ENCODE measurements at regions not wholly inside any gene's neighbourhood (a gene's known extent, or its start where the extent isn't known, plus 50 kb on each side); places are given as distances from the start of the nearest gene placed in this dataset.

- H4K5ac ChIP-seq (ENCODE audit: low read length): no peak overlapping the region
- whole genome bisulfite sequencing (ENCODE audit: extremely low coverage, insufficient coverage, low lambda C conversion rate): no CpG with 5 or more reads among the region's 4 CpGs
- H2BK15ac ChIP-seq (replicated peaks; ENCODE audit: low read depth): no peak overlapping the region
- H4K8ac ChIP-seq (ENCODE audit: low read depth, low read length): no peak overlapping the region
- no peaks in the 10 kb centered on the region for H3K79me1 ChIP-seq (ENCODE audit: low read length)
- no peak overlapping the region for H3K56ac ChIP-seq (ENCODE audit: low read length)
- no peak for DNase-seq
- no peak overlapping the region for H2AK5ac ChIP-seq (ENCODE audit: low read length)
- no peak overlapping the region for H2BK120ac ChIP-seq (ENCODE audit: low read depth, low read length)
- no peak overlapping the region for H2BK5ac ChIP-seq (ENCODE audit: low read length)
- H3K4me3 ChIP-seq (ENCODE audit: low read length): no peak overlapping the region
- no peaks in the 10 kb centered on the region for H3K27me3 ChIP-seq (ENCODE audit: insufficient read depth, low read length, poor library complexity)
- no peaks in the 10 kb centered on the region for H3K4me1 ChIP-seq (ENCODE audit: control insufficient read depth, low read depth, low read length)
- no peak overlapping the region for H3K27ac ChIP-seq (ENCODE audit: low read depth, low read length)
- H3K23ac ChIP-seq (ENCODE audit: low read length): no peak overlapping the region
- no peak overlapping the region for H3K9ac ChIP-seq (ENCODE audit: low read length)
- no peaks in the 10 kb centered on the region for H3K79me2 ChIP-seq (ENCODE audit: control insufficient read depth, insufficient read depth, low read length)
- no peak overlapping the region for H3K4ac ChIP-seq (ENCODE audit: low read depth, low read length)
- no peak overlapping the region for H3K18ac ChIP-seq (ENCODE audit: low read length)
- H3K4me2 ChIP-seq (ENCODE audit: low read length): no peak overlapping the region
- H3K36me3 ChIP-seq (ENCODE audit: control insufficient read depth, insufficient read depth, low read length): no peaks in the 10 kb centered on the region
These were observed 1188.3 kb upstream of the CNTN5 start for GRCh38 chr11:97832451-97832850.

- H2BK15ac ChIP-seq (replicated peaks; ENCODE audit: low read depth): no peak overlapping the region
- no peak for DNase-seq
- H4K8ac ChIP-seq (ENCODE audit: low read depth, low read length): no peak overlapping the region
- no peak overlapping the region for H3K18ac ChIP-seq (ENCODE audit: low read length)
- H3K56ac ChIP-seq (ENCODE audit: low read length): no peak overlapping the region
- no peaks in the 10 kb centered on the region for H3K36me3 ChIP-seq (ENCODE audit: control insufficient read depth, insufficient read depth, low read length)
- no peak overlapping the region for H4K5ac ChIP-seq (ENCODE audit: low read length)
- H3K79me1 ChIP-seq (ENCODE audit: low read length): no peaks in the 10 kb centered on the region
- H3K4me1 ChIP-seq (ENCODE audit: control insufficient read depth, low read depth, low read length): no peaks in the 10 kb centered on the region
- H3K4ac ChIP-seq (ENCODE audit: low read depth, low read length): no peak overlapping the region
- no peak overlapping the region for H3K4me2 ChIP-seq (ENCODE audit: low read length)
- no peak overlapping the region for H2BK120ac ChIP-seq (ENCODE audit: low read depth, low read length)
- H2AK5ac ChIP-seq (ENCODE audit: low read length): no peak overlapping the region
- WGBS (ENCODE audit: extremely low coverage, insufficient coverage, low lambda C conversion rate): no CpG with 5 or more reads among the region's 2 CpGs
- no peak overlapping the region for H3K4me3 ChIP-seq (ENCODE audit: low read length)
- H3K23ac ChIP-seq (ENCODE audit: low read length): no peak overlapping the region
- no peak overlapping the region for H2BK5ac ChIP-seq (ENCODE audit: low read length)
- H3K27me3 ChIP-seq (ENCODE audit: insufficient read depth, low read length, poor library complexity): no peaks in the 10 kb centered on the region
- H3K9ac ChIP-seq (ENCODE audit: low read length): no peak overlapping the region
- no peak overlapping the region for H3K27ac ChIP-seq (ENCODE audit: low read depth, low read length)
- H3K79me2 ChIP-seq (ENCODE audit: control insufficient read depth, insufficient read depth, low read length): no peaks in the 10 kb centered on the region
These were observed 1187.3 kb upstream of the CNTN5 start for GRCh38 chr11:97833412-97833811.

GRCh38 chr11:97844016-97844415 is 1176.7 kb upstream of the CNTN5 start:
- no peaks in the 10 kb centered on the region for H3K27me3 ChIP-seq (ENCODE audit: insufficient read depth, low read length, poor library complexity)
- no peak overlapping the region for H3K23ac ChIP-seq (ENCODE audit: low read length)
- H3K9ac ChIP-seq (ENCODE audit: low read length): no peak overlapping the region
- H3K36me3 ChIP-seq (ENCODE audit: control insufficient read depth, insufficient read depth, low read length): no peaks in the 10 kb centered on the region
- no peak overlapping the region for H3K27ac ChIP-seq (ENCODE audit: low read depth, low read length)
- H3K4ac ChIP-seq (ENCODE audit: low read depth, low read length): no peak overlapping the region
- H3K4me3 ChIP-seq (ENCODE audit: low read length): no peak overlapping the region
- no peaks in the 10 kb centered on the region for H3K79me1 ChIP-seq (ENCODE audit: low read length)
- H2BK120ac ChIP-seq (ENCODE audit: low read depth, low read length): no peak overlapping the region
- no peaks in the 10 kb centered on the region for H3K79me2 ChIP-seq (ENCODE audit: control insufficient read depth, insufficient read depth, low read length)
- no peak overlapping the region for H2AK5ac ChIP-seq (ENCODE audit: low read length)
- H3K4me1 ChIP-seq (ENCODE audit: control insufficient read depth, low read depth, low read length): no peaks in the 10 kb centered on the region
- no peak overlapping the region for H3K56ac ChIP-seq (ENCODE audit: low read length)
- DNase-seq: no peak
- no peak overlapping the region for H4K5ac ChIP-seq (ENCODE audit: low read length)
- no peak overlapping the region for H3K18ac ChIP-seq (ENCODE audit: low read length)
- no peak overlapping the region for H2BK15ac ChIP-seq (replicated peaks; ENCODE audit: low read depth)
- H4K8ac ChIP-seq (ENCODE audit: low read depth, low read length): no peak overlapping the region
- no peak overlapping the region for H2BK5ac ChIP-seq (ENCODE audit: low read length)
- H3K4me2 ChIP-seq (ENCODE audit: low read length): no peak overlapping the region

- WGBS (ENCODE audit: extremely low coverage, insufficient coverage, low lambda C conversion rate): no CpG with 5 or more reads among the region's 1 CpG
- no peaks in the 10 kb centered on the region for H3K79me2 ChIP-seq (ENCODE audit: control insufficient read depth, insufficient read depth, low read length)
- no peaks in the 10 kb centered on the region for H3K36me3 ChIP-seq (ENCODE audit: control insufficient read depth, insufficient read depth, low read length)
- no peaks in the 10 kb centered on the region for H3K4me1 ChIP-seq (ENCODE audit: control insufficient read depth, low read depth, low read length)
- no peak overlapping the region for H3K18ac ChIP-seq (ENCODE audit: low read length)
- H3K4me2 ChIP-seq (ENCODE audit: low read length): no peak overlapping the region
- no peak overlapping the region for H3K9ac ChIP-seq (ENCODE audit: low read length)
- no peak overlapping the region for H3K4me3 ChIP-seq (ENCODE audit: low read length)
- H3K27me3 ChIP-seq (ENCODE audit: insufficient read depth, low read length, poor library complexity): no peaks in the 10 kb centered on the region
- H3K27ac ChIP-seq (ENCODE audit: low read depth, low read length): no peak overlapping the region
- no peak overlapping the region for H3K56ac ChIP-seq (ENCODE audit: low read length)
- no peak for DNase-seq
- no peak overlapping the region for H3K23ac ChIP-seq (ENCODE audit: low read length)
- no peaks in the 10 kb centered on the region for H3K79me1 ChIP-seq (ENCODE audit: low read length)
- no peak overlapping the region for H4K8ac ChIP-seq (ENCODE audit: low read depth, low read length)
- no peak overlapping the region for H4K5ac ChIP-seq (ENCODE audit: low read length)
- H2BK15ac ChIP-seq (replicated peaks; ENCODE audit: low read depth): no peak overlapping the region
- H2BK120ac ChIP-seq (ENCODE audit: low read depth, low read length): no peak overlapping the region
- no peak overlapping the region for H2AK5ac ChIP-seq (ENCODE audit: low read length)
- H2BK5ac ChIP-seq (ENCODE audit: low read length): no peak overlapping the region
- H3K4ac ChIP-seq (ENCODE audit: low read depth, low read length): no peak overlapping the region
These were observed 1173.0 kb upstream of the CNTN5 start for GRCh38 chr11:97847730-97848129.

- H3K4me1 ChIP-seq (ENCODE audit: control insufficient read depth, low read depth, low read length): no peaks in the 10 kb centered on the region
- no peak overlapping the region for H2BK5ac ChIP-seq (ENCODE audit: low read length)
- H3K23ac ChIP-seq (ENCODE audit: low read length): no peak overlapping the region
- no peak overlapping the region for H2BK15ac ChIP-seq (replicated peaks; ENCODE audit: low read depth)
- no peak overlapping the region for H3K56ac ChIP-seq (ENCODE audit: low read length)
- no peak overlapping the region for H3K9ac ChIP-seq (ENCODE audit: low read length)
- no peak overlapping the region for H4K8ac ChIP-seq (ENCODE audit: low read depth, low read length)
- no CpG with 5 or more reads among the region's 1 CpG for WGBS (ENCODE audit: extremely low coverage, insufficient coverage, low lambda C conversion rate)
- H3K18ac ChIP-seq (ENCODE audit: low read length): no peak overlapping the region
- H3K4me3 ChIP-seq (ENCODE audit: low read length): no peak overlapping the region
- no peaks in the 10 kb centered on the region for H3K36me3 ChIP-seq (ENCODE audit: control insufficient read depth, insufficient read depth, low read length)
- no peak overlapping the region for H3K4ac ChIP-seq (ENCODE audit: low read depth, low read length)
- no peak overlapping the region for H4K5ac ChIP-seq (ENCODE audit: low read length)
- no peak overlapping the region for H2AK5ac ChIP-seq (ENCODE audit: low read length)
- H3K4me2 ChIP-seq (ENCODE audit: low read length): no peak overlapping the region
- no peak for DNase-seq
- no peaks in the 10 kb centered on the region for H3K79me2 ChIP-seq (ENCODE audit: control insufficient read depth, insufficient read depth, low read length)
- H3K27ac ChIP-seq (ENCODE audit: low read depth, low read length): no peak overlapping the region
- H2BK120ac ChIP-seq (ENCODE audit: low read depth, low read length): no peak overlapping the region
- H3K79me1 ChIP-seq (ENCODE audit: low read length): no peaks in the 10 kb centered on the region
- no peaks in the 10 kb centered on the region for H3K27me3 ChIP-seq (ENCODE audit: insufficient read depth, low read length, poor library complexity)
These were observed 1170.0 kb upstream of the CNTN5 start for GRCh38 chr11:97850701-97851100.

GRCh38 chr11:97854357-97854756 is 1166.4 kb upstream of the CNTN5 start:
- H3K27me3 ChIP-seq (ENCODE audit: insufficient read depth, low read length, poor library complexity): no peaks in the 10 kb centered on the region
- no peak overlapping the region for H2BK120ac ChIP-seq (ENCODE audit: low read depth, low read length)
- H2BK15ac ChIP-seq (replicated peaks; ENCODE audit: low read depth): no peak overlapping the region
- H3K79me2 ChIP-seq (ENCODE audit: control insufficient read depth, insufficient read depth, low read length): no peaks in the 10 kb centered on the region
- no peak overlapping the region for H3K4ac ChIP-seq (ENCODE audit: low read depth, low read length)
- H3K23ac ChIP-seq (ENCODE audit: low read length): no peak overlapping the region
- H2BK5ac ChIP-seq (ENCODE audit: low read length): no peak overlapping the region
- no peak overlapping the region for H3K27ac ChIP-seq (ENCODE audit: low read depth, low read length)
- H3K18ac ChIP-seq (ENCODE audit: low read length): no peak overlapping the region
- H4K8ac ChIP-seq (ENCODE audit: low read depth, low read length): no peak overlapping the region
- H3K56ac ChIP-seq (ENCODE audit: low read length): no peak overlapping the region
- no peak overlapping the region for H3K4me3 ChIP-seq (ENCODE audit: low read length)
- no peak overlapping the region for H3K4me2 ChIP-seq (ENCODE audit: low read length)
- H2AK5ac ChIP-seq (ENCODE audit: low read length): no peak overlapping the region
- no peaks in the 10 kb centered on the region for H3K4me1 ChIP-seq (ENCODE audit: control insufficient read depth, low read depth, low read length)
- H3K36me3 ChIP-seq (ENCODE audit: control insufficient read depth, insufficient read depth, low read length): no peaks in the 10 kb centered on the region
- DNase-seq: peak; percentile 28
- 100% methylated on average over 1 of the region's 3 CpGs for WGBS (ENCODE audit: extremely low coverage, insufficient coverage, low lambda C conversion rate)
- no peak overlapping the region for H3K9ac ChIP-seq (ENCODE audit: low read length)
- no peak overlapping the region for H4K5ac ChIP-seq (ENCODE audit: low read length)
- H3K79me1 ChIP-seq (ENCODE audit: low read length): no peaks in the 10 kb centered on the region

All from mesendoderm (in vitro differentiated cells).